ENCODE measurements at regions not wholly inside any gene's neighbourhood (a gene's known extent, or its start where the extent isn't known, plus 50 kb on each side); places are given as distances from the start of the nearest gene placed in this dataset.

DNA sequence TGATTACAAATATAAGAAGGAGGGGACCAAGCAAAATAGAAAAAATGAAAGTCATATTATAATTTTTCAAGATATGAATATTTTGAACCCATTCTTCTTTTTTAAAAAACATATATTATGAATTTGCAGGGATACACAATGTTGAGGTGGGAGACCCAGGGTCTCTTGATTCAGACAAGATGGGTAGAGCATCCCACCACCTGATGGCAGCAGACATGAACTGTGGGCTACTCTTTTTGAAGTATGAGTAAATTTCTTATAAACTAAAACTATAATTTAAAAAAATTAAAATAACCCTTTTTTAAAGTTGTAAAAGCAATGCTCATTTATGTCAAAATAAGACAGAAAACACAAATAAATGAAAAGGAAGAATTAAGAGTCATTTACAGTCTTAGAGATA, 202.7 kb upstream of the PRICKLE1 start:
- Histone ChIP-seq H3K4me3 (ENCODE audit: insufficient read depth in 1 of 2, low read depth in 1 of 2, low read length in 2 of 2) (no peak overlapping the region), H3K9ac (ENCODE audit: low read length) (no peak overlapping the region), H4K91ac (ENCODE audit: low read length) (no peak overlapping the region), H3K79me1 (replicated peaks; ENCODE audit: low read length, poor library complexity, severe bottlenecking) (no peaks in the 10 kb centered on the region), H3K23ac (ENCODE audit: low read length in 2 of 2) (no peak overlapping the region), H3K14ac (ENCODE audit: low read length in 2 of 2) (no peak overlapping the region), H2BK120ac (ENCODE audit: low read depth, low read length) (no peak overlapping the region), H2AFZ (ENCODE audit: low read depth, low read length) (no peak overlapping the region), H3K4me1 (ENCODE audit: control insufficient read depth, insufficient read depth, low read depth, low read length) (no peaks in the 10 kb centered on the region), H3K36me3 (ENCODE audit: control insufficient read depth in 1 of 2, insufficient read depth in 2 of 2, low read depth in 1 of 2, low read length in 2 of 2) (no peaks in the 10 kb centered on the region), H3K9me3 (ENCODE audit: control insufficient read depth, low read length) (no peaks in the 10 kb centered on the region), H3K27ac (ENCODE audit: low read length, poor library complexity, severe bottlenecking) (no peak overlapping the region), H2BK12ac (ENCODE audit: low read length in 2 of 2) (no peak overlapping the region), H2BK15ac (ENCODE audit: low read depth, poor library complexity, severe bottlenecking) (no peak overlapping the region), H3K4ac (ENCODE audit: low read depth in 1 of 2, low read length in 2 of 2) (no peak overlapping the region), H4K8ac (ENCODE audit: low read length) (no peak overlapping the region), H3K18ac (ENCODE audit: low read depth in 1 of 2, low read length in 2 of 2) (no peak overlapping the region), H3K4me2 (ENCODE audit: low read length, poor library complexity, severe bottlenecking) (no peak overlapping the region), H2AK5ac (ENCODE audit: low read length, severe bottlenecking) (no peak overlapping the region), H3K27me3 (ENCODE audit: control insufficient read depth in 1 of 2, insufficient read depth in 1 of 2, low read length in 2 of 2) (no peaks in the 10 kb centered on the region), H2BK5ac (ENCODE audit: low read depth, low read length, poor library complexity, severe bottlenecking) (no peak overlapping the region)
- no peak for DNase-seq

DNA sequence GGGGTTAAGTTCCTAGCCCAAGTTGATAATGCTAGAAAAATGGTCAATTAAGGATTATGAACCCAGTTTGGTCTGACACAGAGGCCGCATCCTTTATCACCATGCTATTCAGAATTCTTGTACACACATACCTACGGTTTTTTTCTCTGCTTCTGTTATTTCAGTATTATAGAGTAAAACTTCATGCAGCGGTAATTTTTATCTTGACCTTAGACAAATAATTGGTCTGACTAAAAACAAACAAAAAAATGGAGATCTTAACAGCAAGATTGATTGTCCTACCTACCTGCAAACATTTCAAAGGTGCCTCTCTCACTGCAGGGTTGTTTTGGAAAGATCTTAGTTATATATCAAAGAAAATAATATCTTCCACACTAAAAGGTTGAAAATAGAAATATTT, 201.9 kb upstream of the PRICKLE1 start:
- no CpG with 5 or more reads among the region's 3 CpGs for WGBS
- no peak overlapping the region for H2BK15ac ChIP-seq (ENCODE audit: low read depth, poor library complexity, severe bottlenecking)
- H4K8ac ChIP-seq (ENCODE audit: low read length): no peak overlapping the region
- no peaks in the 10 kb centered on the region for H3K36me3 ChIP-seq (ENCODE audit: control insufficient read depth in 1 of 2, insufficient read depth in 2 of 2, low read depth in 1 of 2, low read length in 2 of 2)
- no peak overlapping the region for H3K4ac ChIP-seq (ENCODE audit: low read depth in 1 of 2, low read length in 2 of 2)
- H3K4me1 ChIP-seq (ENCODE audit: control insufficient read depth, insufficient read depth, low read depth, low read length): no peaks in the 10 kb centered on the region
- no peak overlapping the region for H2AFZ ChIP-seq (ENCODE audit: low read depth, low read length)
- no peak for DNase-seq
- no peak overlapping the region for H3K18ac ChIP-seq (ENCODE audit: low read depth in 1 of 2, low read length in 2 of 2)
- H2AK5ac ChIP-seq (ENCODE audit: low read length, severe bottlenecking): peak overlapping the region; percentile 17
- no peak overlapping the region for H4K91ac ChIP-seq (ENCODE audit: low read length)
- no peaks in the 10 kb centered on the region for H3K27me3 ChIP-seq (ENCODE audit: control insufficient read depth in 1 of 2, insufficient read depth in 1 of 2, low read length in 2 of 2)
- H3K9ac ChIP-seq (ENCODE audit: low read length): no peak overlapping the region
- H3K4me2 ChIP-seq (ENCODE audit: low read length, poor library complexity, severe bottlenecking): no peak overlapping the region
- no peak overlapping the region for H3K4me3 ChIP-seq (ENCODE audit: insufficient read depth in 1 of 2, low read depth in 1 of 2, low read length in 2 of 2)
- H2BK120ac ChIP-seq (ENCODE audit: low read depth, low read length): no peak overlapping the region
- no peak overlapping the region for H3K14ac ChIP-seq (ENCODE audit: low read length in 2 of 2)
- H2BK5ac ChIP-seq (ENCODE audit: low read depth, low read length, poor library complexity, severe bottlenecking): no peak overlapping the region
- no peak overlapping the region for H2BK12ac ChIP-seq (ENCODE audit: low read length in 2 of 2)
- no peaks in the 10 kb centered on the region for H3K79me1 ChIP-seq (replicated peaks; ENCODE audit: low read length, poor library complexity, severe bottlenecking)
- no peak overlapping the region for H3K23ac ChIP-seq (ENCODE audit: low read length in 2 of 2)
- no peaks in the 10 kb centered on the region for H3K9me3 ChIP-seq (ENCODE audit: control insufficient read depth, low read length)
- H3K27ac ChIP-seq (ENCODE audit: low read length, poor library complexity, severe bottlenecking): peak overlapping the region; percentile 74

GRCh38 chr12:42790761-42791151, 201.2 kb upstream of the PRICKLE1 start:
- Histone ChIP-seq H3K14ac (ENCODE audit: low read length in 2 of 2) (no peak overlapping the region), H2BK12ac (ENCODE audit: low read length in 2 of 2) (no peak overlapping the region), H4K8ac (ENCODE audit: low read length) (no peak overlapping the region), H2BK120ac (ENCODE audit: low read depth, low read length) (no peak overlapping the region), H3K4me1 (ENCODE audit: control insufficient read depth, insufficient read depth, low read depth, low read length) (no peaks in the 10 kb centered on the region), H3K4me2 (ENCODE audit: low read length, poor library complexity, severe bottlenecking) (no peak overlapping the region), H3K9ac (ENCODE audit: low read length) (no peak overlapping the region), H3K27me3 (ENCODE audit: control insufficient read depth in 1 of 2, insufficient read depth in 1 of 2, low read length in 2 of 2) (no peaks in the 10 kb centered on the region), H2BK15ac (ENCODE audit: low read depth, poor library complexity, severe bottlenecking) (no peak overlapping the region), H3K9me3 (ENCODE audit: control insufficient read depth, low read length) (no peaks in the 10 kb centered on the region), H3K79me1 (replicated peaks; ENCODE audit: low read length, poor library complexity, severe bottlenecking) (no peaks in the 10 kb centered on the region), H2AFZ (ENCODE audit: low read depth, low read length) (no peak overlapping the region), H2AK5ac (ENCODE audit: low read length, severe bottlenecking) (no peak overlapping the region), H3K4me3 (ENCODE audit: insufficient read depth in 1 of 2, low read depth in 1 of 2, low read length in 2 of 2) (no peak overlapping the region), H3K36me3 (ENCODE audit: control insufficient read depth in 1 of 2, insufficient read depth in 2 of 2, low read depth in 1 of 2, low read length in 2 of 2) (no peaks in the 10 kb centered on the region), H3K18ac (ENCODE audit: low read depth in 1 of 2, low read length in 2 of 2) (no peak overlapping the region), H3K27ac (ENCODE audit: low read length, poor library complexity, severe bottlenecking) (peak overlapping the region; percentile 74), H3K4ac (ENCODE audit: low read depth in 1 of 2, low read length in 2 of 2) (no peak overlapping the region), H2BK5ac (ENCODE audit: low read depth, low read length, poor library complexity, severe bottlenecking) (no peak overlapping the region), H3K23ac (ENCODE audit: low read length in 2 of 2) (no peak overlapping the region), H4K91ac (ENCODE audit: low read length) (no peak overlapping the region)
- DNase-seq: peak; percentile 86

DNA sequence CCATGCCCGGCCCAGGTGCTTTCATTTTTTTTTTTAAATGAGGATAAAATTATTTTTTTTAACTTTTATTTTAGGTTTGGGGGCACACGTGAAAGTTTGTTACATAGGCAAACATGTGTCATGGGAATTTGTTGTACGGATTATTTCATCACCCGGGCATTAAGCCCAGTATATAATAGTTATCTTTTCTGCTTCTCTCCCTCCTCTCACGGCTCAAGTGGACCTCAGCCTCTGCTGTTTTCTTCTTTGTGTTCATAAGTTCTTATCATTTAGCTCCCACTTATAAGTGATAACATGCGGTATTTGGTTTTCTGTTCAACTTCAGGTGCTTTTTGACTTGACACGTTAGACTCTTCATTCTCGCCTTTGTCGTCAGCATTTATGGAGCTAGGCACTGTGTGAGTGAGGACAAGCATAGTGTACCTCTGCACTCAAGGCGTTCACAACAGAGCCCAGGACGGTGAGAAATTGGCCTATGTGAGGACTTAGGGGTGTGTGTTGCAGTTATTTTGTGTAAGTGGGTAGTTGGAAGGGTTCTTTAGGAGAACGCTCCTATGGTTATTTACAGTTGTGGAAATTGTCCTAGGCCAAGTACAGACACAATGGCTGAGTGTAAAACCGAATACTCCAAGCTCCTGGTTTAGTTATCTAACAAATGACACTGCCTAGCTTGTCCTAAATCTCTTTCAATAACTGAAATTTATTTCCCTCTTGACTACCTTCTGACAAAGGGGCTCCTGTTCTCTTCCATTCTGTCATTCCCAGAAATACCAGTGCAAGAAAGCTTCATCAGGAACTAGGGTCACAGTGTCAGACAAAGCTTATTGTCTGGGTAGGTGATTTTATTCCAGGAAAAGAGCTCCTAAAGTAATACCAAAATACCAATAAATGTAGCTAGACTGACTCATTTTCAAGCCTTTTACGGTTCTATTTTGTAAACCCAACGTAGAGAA, 200.5 kb upstream of the PRICKLE1 start:
- Histone ChIP-seq H3K79me1 (replicated peaks; ENCODE audit: low read length, poor library complexity, severe bottlenecking) (no peaks in the 10 kb centered on the region), H2BK120ac (ENCODE audit: low read depth, low read length) (no peak overlapping the region), H2BK5ac (ENCODE audit: low read depth, low read length, poor library complexity, severe bottlenecking) (peak overlapping the region; percentile 2), H3K9ac (ENCODE audit: low read length) (no peak overlapping the region), H4K8ac (ENCODE audit: low read length) (no peak overlapping the region), H3K14ac (ENCODE audit: low read length in 2 of 2) (no peak overlapping the region), H2BK15ac (ENCODE audit: low read depth, poor library complexity, severe bottlenecking) (no peak overlapping the region), H3K4me3 (ENCODE audit: insufficient read depth in 1 of 2, low read depth in 1 of 2, low read length in 2 of 2) (peak overlapping the region in 1 of 2 experiments; percentile 41), H3K18ac (ENCODE audit: low read depth in 1 of 2, low read length in 2 of 2) (no peak overlapping the region), H3K27ac (ENCODE audit: low read length, poor library complexity, severe bottlenecking) (peak overlapping the region; percentile 85), H3K4me1 (ENCODE audit: control insufficient read depth, insufficient read depth, low read depth, low read length) (no peaks in the 10 kb centered on the region), H2BK12ac (ENCODE audit: low read length in 2 of 2) (peak overlapping the region in 1 of 2 experiments; percentile 16), H3K27me3 (ENCODE audit: control insufficient read depth in 1 of 2, insufficient read depth in 1 of 2, low read length in 2 of 2) (no peaks in the 10 kb centered on the region), H3K23ac (ENCODE audit: low read length in 2 of 2) (no peak overlapping the region), H4K91ac (ENCODE audit: low read length) (no peak overlapping the region), H2AK5ac (ENCODE audit: low read length, severe bottlenecking) (peak overlapping the region; percentile 84), H3K36me3 (ENCODE audit: control insufficient read depth in 1 of 2, insufficient read depth in 2 of 2, low read depth in 1 of 2, low read length in 2 of 2) (no peaks in the 10 kb centered on the region), H3K4ac (ENCODE audit: low read depth in 1 of 2, low read length in 2 of 2) (no peak overlapping the region), H3K9me3 (ENCODE audit: control insufficient read depth, low read length) (no peaks in the 10 kb centered on the region), H2AFZ (ENCODE audit: low read depth, low read length) (no peak overlapping the region), H3K4me2 (ENCODE audit: low read length, poor library complexity, severe bottlenecking) (no peak overlapping the region)
- 33% methylated on average over 9 of the region's 15 CpGs for WGBS
- DNase-seq: peak; percentile 20
